ENCODE measurements at regions not wholly inside any gene's neighbourhood (a gene's known extent, or its start where the extent isn't known, plus 50 kb on each side); places are given as distances from the start of the nearest gene placed in this dataset.
"Not testable (repeated sequence)": the region's sequence is repeated elsewhere in the genome, so short reads cannot be mapped to it uniquely, and the experiment has no call there.

DNA sequence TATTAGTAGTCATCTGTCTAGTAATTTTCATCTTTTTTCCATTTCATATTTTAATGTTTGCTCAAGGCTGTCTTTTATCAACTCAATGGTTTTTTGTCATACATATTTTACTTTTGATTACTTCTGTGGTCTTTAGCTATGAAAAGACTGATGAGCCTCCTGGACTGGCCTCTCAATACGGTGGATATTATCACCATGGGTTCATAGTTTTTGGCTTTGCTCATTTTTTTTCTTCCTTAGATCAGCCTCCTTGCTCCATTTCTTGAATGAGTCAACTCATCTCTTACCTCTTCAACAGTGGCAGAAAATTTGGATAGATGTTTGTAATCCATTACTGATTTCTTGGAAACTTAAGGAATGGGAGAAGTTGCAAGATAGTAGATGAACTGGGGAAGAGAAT, 80.1 kb upstream of the ELOVL5 start:
- H3K4me3 ChIP-seq (ENCODE audit: low read depth, low read length), result no peak overlapping the region
- TF ChIP-seq, protein P1, sequence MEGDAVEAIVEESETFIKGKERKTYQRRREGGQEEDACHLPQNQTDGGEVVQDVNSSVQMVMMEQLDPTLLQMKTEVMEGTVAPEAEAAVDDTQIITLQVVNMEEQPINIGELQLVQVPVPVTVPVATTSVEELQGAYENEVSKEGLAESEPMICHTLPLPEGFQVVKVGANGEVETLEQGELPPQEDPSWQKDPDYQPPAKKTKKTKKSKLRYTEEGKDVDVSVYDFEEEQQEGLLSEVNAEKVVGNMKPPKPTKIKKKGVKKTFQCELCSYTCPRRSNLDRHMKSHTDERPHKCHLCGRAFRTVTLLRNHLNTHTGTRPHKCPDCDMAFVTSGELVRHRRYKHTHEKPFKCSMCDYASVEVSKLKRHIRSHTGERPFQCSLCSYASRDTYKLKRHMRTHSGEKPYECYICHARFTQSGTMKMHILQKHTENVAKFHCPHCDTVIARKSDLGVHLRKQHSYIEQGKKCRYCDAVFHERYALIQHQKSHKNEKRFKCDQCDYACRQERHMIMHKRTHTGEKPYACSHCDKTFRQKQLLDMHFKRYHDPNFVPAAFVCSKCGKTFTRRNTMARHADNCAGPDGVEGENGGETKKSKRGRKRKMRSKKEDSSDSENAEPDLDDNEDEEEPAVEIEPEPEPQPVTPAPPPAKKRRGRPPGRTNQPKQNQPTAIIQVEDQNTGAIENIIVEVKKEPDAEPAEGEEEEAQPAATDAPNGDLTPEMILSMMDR (conservative IDR thresholded peaks at IDR 0.05; ENCODE audit: low read depth, low read length), result no peak
- DNase-seq (ENCODE audit: low read depth), result no peak

DNA sequence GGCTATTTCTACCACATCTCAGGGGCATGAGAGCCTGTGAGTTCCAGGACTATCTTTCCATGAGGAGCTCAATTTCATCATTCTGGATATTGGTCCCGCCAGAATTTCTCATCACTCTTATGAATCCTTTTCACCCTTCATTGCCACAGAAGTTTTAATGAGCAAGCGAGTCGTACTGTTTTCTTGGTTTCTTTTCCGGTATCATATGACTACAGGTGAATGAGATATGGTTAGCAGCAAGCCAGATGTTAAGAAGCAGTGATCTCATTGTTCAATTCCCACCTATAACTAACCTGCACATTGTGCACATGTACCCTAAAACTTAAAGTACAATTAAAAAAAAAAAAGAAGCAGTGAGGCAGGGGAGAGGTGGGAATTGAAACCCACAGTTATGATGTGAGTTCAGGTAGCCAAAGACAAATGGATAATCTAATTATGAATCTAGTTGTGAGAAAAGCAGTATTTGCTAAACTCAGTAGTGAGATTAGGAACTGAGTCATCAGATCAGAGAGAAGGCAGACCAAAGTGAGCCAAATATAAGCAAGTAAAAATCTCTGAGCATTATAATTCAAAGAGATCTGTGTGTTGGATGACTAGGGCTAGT, 78.0 kb upstream of the ELOVL5 start:
- no peak overlapping the region for H3K4me3 ChIP-seq (ENCODE audit: low read depth, low read length)
- DNase-seq (ENCODE audit: low read depth), result no peak
- TF ChIP-seq, protein P1 (conservative IDR thresholded peaks at IDR 0.05; ENCODE audit: low read depth, low read length), result no peak

DNA sequence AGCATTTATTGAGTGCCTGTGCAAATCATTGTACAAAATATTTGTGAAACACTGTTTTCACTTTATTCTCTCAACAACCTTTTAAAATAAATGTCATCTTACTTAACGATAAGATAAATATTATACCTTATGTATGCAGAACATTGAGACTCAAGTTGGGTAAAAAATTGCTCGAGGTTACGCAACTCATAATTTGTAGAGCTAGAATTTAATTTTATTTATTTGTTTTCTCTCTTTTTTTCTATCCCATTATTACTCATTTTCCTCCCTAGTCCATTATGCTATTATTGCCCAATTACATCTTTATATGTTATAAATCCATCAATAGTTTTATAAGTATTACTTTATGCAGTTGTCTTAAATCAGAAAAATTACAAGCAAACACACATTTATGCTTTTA, 77.4 kb upstream of the ELOVL5 start:
- no peak for DNase-seq (ENCODE audit: low read depth)
- TF ChIP-seq, protein P1 (conservative IDR thresholded peaks at IDR 0.05; ENCODE audit: low read depth, low read length), result no peak
- H3K4me3 ChIP-seq (ENCODE audit: low read depth, low read length), result no peak overlapping the region

DNA sequence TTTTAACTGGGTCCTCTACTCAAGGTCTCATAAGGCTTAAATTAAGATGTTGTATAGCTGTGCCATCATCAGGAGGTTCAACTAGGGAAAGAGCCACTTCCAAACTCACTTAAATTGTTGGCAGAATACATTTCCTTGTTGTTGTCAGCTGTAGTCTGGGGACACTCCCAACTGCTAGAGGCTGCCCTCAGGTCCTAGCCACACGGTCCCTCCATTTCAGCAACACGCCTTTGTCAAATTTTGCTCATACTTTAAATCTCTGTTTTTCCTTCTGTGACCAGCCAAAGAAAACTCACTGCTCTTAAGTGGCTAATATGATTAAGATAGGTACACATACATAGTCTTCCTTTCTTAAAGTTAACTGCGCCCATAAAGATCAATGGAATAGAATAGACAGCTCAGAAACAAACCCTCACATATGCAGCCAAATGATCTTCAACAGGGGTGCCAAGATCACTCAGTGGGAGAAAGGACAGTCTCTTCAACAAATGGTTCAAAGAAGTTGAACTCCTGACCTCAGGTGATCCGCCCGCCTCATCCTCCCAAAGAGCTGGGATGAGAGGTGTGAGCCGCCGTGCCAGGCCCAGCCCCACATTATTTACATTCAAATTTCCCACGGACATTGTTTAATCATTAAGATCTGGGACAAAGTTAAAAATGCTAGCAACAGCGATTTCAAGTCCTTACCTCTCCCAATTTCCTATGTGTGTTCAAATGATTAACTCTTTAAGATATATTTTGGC, 76.4 kb upstream of the ELOVL5 start:
- TF ChIP-seq, protein P1 (conservative IDR thresholded peaks at IDR 0.05; ENCODE audit: low read depth, low read length), result no peak
- H3K4me3 ChIP-seq (ENCODE audit: low read depth, low read length), result no peak overlapping the region
- DNase-seq (ENCODE audit: low read depth), result no peak

DNA sequence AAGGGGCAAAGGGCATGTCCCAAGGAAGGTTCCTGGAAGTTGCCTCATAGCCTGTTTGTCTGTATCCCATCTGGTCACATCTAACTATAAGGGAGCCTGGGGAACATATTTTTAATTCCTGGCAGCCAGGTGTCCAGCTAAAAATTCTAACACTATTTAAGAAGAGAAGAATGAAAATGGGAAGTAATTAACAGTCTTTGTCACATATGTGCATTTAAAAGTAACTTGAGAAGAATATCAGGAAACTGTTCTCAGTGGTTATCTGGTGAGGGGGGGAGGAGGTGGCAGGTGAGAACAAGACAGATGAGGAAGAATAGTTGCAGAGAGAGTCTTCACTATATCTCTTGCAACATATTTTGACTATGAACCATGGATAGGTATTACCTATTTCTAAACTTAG, 75.5 kb upstream of the ELOVL5 start:
- TF ChIP-seq, protein P1 (conservative IDR thresholded peaks at IDR 0.05; ENCODE audit: low read depth, low read length), result no peak
- H3K4me3 ChIP-seq (ENCODE audit: low read depth, low read length), result no peak overlapping the region
- no peak for DNase-seq (ENCODE audit: low read depth)

DNA sequence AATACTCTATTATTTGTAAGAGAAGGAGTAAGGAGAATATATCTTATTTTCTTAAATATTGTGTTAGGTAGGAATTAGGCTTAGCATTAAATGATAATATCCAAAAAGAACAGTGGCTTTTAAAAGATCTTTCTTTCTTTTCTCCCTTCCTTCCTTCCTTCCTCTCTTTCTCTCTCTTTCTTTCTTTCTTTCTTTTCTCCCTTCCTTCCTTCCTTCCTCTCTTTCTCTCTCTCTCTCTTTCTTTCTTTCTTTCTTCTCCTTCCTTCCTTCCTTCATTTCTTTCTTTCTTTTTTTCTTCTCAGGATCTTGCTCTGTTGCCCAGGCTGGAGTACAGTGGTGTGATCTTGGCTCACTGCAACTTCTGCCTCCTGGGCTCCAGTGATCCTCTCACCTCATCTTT, 74.8 kb upstream of the ELOVL5 start:
- not testable (repeated sequence) for DNase-seq (ENCODE audit: low read depth); H3K4me3 ChIP-seq (ENCODE audit: low read depth, low read length)

DNA sequence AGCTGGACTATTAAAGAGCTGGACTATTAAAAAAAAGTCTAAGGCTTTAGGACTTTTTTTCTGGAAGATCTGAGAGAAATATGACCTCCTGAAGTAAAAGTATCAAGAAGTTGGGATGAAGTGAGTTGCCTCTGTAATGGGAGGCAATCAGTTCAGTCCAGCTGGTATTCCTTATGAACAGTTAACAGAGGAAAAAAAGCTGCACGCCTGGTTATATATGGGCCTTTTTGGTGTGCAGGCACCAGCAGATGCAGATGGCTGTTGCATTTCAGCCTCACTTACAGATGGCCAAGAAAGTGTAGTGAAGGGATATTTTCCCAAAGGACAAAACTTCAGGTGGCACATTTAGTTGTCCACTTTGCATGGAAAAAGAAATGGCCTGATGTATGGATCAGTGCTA, 70.3 kb upstream of the ELOVL5 start:
- no peak overlapping the region for H3K4me3 ChIP-seq (ENCODE audit: low read depth, low read length)
- TF ChIP-seq, protein P1 (conservative IDR thresholded peaks at IDR 0.05; ENCODE audit: low read depth, low read length), result no peak
- DNase-seq (ENCODE audit: low read depth), result no peak

Measured in epithelial cell of proximal tubule (primary cell).